Stimulated activated CD8-positive, alpha-beta memory T cell treated with anti-CD3 and anti-CD28 coated beads, Interleukin-15, amount 100 ng/mL, for 1 hour (primary cell): ENCODE measurements at regions not wholly inside any gene's neighbourhood (a gene's known extent, or its start where the extent isn't known, plus 50 kb on each side); places are given as distances from the start of the nearest gene placed in this dataset.

Source experiments
- DNase-seq: peaks from one replicate; pipeline ENCODE4 v3.0.0-alpha.2; 2020; ENCODE audit warnings: low read depth

GRCh38 chr2:11953258-11953657 lies 206.8 kb downstream of the LPIN1 start:
- no peak for DNase-seq

- DNase-seq: no peak
These were observed 208.9 kb downstream of the LPIN1 start for GRCh38 chr2:11955314-11955713.

- no peak for DNase-seq
These were observed 209.5 kb downstream of the LPIN1 start for GRCh38 chr2:11955884-11956291.

GRCh38 chr2:11962707-11963328 lies 216.4 kb downstream of the LPIN1 start:
- DNase-seq: no peak

DNA sequence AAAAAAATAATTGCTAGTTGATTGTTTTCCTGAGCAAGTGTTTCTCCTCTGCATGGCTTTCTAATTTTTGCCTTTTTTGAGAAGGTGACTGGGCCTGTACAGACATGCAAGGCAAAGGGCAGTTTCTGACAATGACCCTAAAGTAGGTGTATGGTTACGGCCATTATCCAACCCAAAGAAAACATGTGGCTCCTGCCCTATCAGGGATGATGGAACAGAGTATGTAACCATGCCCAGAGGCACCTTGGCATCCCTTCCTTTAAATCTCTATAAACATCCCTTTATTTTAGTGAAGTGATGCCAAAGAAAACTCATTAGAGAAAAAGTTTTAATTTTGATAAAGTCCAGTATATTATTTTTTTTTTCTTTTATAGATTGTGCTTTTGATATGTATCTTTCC lies 217.5 kb downstream of the LPIN1 start:
- DNase-seq: no peak

GRCh38 chr2:11967946-11968465 lies 221.6 kb downstream of the LPIN1 start:
- no peak for DNase-seq

DNA sequence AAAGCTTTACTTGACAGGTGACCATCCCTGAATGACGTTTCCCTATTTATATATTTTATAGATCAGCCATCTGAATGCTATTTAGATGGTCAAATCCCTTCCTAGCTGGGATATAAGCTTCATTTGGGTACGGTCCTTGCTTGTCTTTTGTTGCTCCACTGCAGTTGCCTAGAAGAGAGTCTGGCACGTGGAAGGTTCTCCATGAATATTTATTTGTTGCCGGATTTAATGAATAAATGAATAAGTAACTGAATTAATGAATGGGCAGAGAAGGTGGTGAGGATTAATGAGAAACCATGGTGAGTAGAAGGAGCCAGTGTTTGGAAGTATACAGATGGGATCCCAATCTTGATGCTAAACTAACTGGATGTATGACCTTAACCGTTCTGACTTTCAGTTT lies 222.1 kb downstream of the LPIN1 start:
- DNase-seq: no peak

DNA sequence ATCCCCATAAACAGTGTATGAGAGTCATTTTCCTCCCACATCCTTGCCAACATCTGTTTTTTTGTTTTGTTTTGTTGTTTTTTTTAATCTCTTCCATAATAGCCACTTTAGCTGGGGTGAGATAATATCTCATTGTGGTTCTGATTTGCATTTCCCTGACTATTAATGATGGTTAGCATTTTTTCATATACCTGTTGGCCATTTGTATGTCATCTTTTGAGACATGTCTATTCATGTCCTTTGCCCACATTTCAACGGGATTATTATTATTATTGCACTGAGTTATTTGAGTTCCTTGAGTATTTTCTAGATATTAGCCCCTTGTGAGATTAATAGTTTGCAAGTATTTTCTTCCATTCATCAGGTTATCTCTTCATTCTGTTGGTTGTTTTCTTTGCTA lies 223.3 kb downstream of the LPIN1 start:
- no peak for DNase-seq

- DNase-seq: no peak
These were observed 228.1 kb downstream of the LPIN1 start for GRCh38 chr2:11974573-11974972.

DNA sequence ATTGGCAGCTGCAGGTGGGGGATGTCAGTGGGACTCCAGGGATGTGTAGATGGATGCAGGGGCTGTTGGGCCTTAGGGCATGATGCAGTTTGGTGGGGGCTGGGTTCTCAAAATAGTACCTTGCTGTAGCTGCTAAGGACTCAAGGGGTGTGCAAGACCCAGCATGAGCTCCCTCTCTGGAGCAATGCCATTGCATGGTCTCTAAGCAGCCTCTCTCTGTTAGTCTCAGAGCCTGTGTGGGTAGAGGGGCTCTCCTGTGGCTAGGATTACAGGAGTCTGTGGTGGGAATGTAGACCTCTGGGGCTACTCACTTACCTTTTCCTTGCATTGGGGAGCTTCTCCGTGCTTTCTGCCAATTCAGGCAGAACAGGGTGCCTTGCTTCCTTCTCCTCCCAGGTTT lies 228.9 kb downstream of the LPIN1 start:
- DNase-seq: no peak

DNA sequence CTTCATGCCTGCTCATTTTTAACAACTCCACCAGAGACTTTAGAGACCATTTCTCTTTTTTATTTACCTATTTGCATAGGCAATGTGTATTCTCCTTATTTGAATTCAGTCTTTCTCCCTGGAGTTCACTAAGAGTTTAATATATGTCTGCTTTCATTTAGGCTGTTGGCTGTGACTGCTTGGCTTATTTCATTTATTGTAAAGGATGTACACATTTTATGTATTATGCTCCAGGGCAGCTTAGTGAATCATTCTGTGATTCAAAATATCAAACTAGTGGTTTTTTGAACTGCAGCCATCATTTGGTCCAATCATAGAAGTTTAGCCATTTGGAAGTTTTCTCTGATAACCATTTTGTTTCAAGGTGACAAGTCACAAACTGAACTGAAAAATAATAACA lies 229.6 kb downstream of the LPIN1 start:
- DNase-seq: no peak

- no peak for DNase-seq
These were observed 231.5 kb downstream of the LPIN1 start for GRCh38 chr2:11977766-11978524.

- no peak for DNase-seq
These were observed 234.4 kb downstream of the LPIN1 start for GRCh38 chr2:11980809-11981208.

DNA sequence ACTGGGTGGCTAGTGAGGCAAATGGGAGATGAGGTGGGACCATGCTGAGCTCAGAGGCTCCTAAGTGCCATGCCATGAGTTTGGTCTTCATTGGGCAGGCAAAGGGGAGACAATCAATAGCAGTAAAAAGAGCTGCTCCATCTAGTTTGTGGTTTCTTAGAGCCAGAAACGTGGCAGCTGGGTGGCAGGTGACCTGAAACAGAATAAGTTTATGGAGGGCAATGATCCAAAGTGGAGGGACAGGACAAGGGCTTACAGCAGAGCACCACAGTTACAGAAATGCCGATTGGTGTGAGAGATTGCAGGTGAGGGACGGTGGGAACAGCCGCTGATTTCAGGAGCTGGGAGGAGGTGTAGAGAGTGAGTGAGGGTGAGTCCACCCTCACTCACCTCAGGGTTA lies 237.0 kb downstream of the LPIN1 start:
- no peak for DNase-seq

DNA sequence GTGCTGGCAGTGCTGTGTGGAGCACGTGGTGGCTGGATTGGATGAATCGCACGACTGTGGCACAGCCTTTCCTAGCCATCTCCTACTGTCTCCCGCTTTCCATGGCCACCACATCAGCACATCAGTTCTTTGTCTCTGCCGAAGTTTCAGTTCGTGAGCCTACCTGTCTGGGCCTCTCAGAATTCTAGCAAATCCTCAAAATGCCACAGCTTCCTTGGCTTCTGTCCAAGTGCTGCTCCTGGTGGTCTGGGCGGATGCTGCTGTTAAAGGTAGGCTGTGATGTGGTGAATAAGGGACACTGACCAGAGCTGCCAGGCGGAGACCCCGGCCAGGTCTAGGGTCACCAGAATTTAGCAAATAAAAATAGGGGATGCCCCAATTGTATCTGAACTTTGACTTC lies 237.4 kb downstream of the LPIN1 start:
- DNase-seq: no peak

DNA sequence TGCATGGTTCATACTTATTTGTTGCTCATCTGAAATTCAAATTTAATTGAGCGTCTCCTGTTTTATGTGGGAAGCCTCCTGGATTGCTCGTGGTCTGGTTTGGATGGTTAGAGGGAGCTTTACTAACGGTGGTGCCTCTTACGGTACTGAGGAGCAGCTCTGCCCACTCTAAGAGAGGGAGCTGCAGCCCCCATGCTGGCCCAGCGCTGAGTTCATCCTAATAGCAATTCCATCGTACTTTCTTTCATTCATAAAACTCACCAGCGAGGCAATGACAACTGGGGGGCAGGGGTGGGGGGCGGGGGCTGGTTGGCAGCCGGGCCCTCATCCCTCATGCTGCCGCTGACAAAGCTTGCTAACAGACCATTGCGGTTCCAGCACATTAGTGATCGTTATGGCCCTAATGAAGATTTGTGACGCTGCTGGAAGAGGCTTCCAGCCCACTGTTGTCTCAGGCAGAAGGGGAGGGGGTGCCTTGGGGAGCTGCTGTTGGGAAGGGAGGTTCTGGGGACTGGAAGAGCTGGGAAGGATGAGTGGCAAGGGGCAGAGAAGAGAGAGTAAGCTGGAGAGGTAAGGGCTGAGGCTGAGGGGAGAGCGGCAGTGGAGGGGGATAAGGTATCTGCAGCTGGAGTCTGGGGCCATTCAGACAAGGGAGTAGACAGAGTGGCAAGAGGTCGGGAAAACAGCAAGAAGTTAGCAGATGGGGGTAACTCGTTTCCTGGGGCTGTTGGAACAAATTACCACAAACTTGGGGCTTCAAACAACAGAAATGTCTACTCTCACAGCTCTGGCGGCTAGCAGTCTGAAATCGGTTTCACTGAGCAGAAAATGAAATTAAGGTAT lies 238.1 kb downstream of the LPIN1 start:
- no peak for DNase-seq

DNA sequence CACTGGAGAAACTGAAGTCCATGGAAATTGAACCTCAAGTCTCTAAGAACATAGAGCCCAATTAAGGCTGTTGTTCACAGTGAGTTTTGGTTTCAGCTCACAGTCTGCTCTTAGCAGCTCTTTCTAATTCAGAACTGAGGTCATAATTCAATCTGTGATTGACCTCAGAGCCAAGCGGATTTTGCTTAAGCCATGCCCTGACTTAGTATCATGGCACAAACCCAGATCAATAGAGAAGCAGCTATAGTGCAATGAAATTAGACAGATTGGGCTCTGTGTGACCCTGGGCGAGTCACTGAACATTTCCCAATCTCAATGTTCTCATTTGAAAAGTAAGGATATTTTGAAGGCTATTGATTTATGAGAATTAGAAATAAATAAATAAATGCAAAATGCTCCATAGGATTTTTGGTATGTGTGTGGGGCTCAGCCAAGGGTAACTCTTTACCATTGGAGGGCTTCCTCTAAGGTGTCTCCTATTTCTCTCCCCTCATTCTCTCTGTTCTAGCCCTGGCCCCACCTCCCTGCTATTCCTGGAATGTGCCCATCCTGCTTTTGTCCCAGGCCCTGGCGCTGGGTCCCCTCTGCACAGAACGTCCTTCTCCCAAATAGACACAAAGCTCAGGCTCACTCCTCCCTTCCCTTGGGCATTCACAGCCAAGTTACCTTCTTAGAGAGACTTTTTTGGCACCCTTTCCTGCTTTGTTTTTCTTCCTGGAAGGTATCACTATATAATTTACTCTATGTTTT lies 239.6 kb downstream of the LPIN1 start:
- DNase-seq: no peak

GRCh38 chr2:11987151-11987550 lies 240.7 kb downstream of the LPIN1 start:
- DNase-seq: no peak

DNA sequence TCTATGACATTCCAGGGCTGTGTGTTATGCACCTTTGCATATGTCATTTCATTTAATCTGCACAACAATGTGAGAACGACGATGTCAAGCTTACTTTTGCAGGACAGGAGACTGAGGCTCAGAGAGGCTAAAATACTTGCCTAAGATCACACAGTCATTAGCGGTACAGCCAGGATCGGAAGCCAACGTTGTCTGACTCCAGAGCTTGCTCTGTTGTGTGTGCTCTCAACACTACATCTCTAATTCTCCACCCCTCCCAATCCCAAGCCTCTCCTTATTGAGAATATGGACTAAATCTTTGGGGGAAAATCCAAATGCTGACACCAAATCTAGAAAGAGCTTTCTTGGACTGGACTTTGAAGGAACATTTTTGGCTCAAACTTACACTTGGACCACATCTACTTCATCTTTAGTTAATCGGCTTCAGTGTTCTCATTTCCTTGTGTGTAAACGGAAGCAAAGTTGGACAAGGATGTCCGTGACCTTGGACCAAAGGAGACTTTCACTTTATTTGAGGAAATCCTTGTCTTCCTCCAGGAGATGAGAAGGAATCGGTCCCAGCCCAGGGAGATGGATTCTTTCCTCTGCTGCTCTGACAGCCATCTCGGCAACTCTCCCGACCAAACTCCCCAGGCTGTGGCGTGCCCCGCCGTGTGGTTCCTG lies 242.4 kb downstream of the LPIN1 start:
- no peak for DNase-seq

- no peak for DNase-seq
These were observed 242.9 kb downstream of the LPIN1 start for GRCh38 chr2:11989354-11989703.

GRCh38 chr2:11990576-11990975 lies 244.1 kb downstream of the LPIN1 start:
- no peak for DNase-seq

DNA sequence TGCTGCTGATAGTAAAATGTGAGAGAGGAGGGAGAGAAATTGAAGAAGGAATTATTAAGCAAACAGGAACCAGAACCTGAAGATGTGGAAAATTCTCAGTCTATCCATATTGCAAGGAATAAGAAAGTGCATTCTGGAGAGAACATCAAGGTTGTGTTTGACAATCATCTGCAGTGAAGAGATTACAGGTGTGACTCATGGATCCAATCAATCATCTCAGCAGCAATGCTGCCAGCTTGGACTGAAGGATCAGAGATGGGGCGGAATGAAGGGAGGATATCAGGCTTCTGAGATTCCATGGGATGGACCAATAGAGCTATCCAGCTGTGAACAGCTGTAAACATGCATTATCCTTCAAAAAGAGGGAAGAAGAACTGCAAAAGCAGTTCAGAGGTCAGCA lies 247.3 kb downstream of the LPIN1 start:
- no peak for DNase-seq
